Lung (tissue), 11 donors: ENCODE measurements at regions not wholly inside any gene's neighbourhood (a gene's known extent, or its start where the extent isn't known, plus 50 kb on each side); places are given as distances from the start of the nearest gene placed in this dataset.

Experiments
- ATAC-seq: fragments of 200-7000 bp; cut with Tn5 transposase; one replicate; pipeline ENCODE4 v1.9.1; 2020; ENCODE audit warnings: moderate number of reproducible peaks; ENCODE audit not compliant: insufficient read depth, low FRiP score
- DNase-seq, 3 donors: peaks; one replicate each; pipeline ENCODE4 v3.0.0-alpha.2; 2013 to 2017
- H3K27ac ChIP-seq, 2 donors: one replicate each; pipeline ENCODE4 v1.5.1; 2013; ENCODE audit warnings: mild to moderate bottlenecking in 2 of 2, moderate library complexity in 2 of 2, control low read depth in 1 of 2, inconsistent platforms in 1 of 2, low read depth in 1 of 2, low read length in 1 of 2
- H3K27me3 ChIP-seq, 3 donors: one replicate each; pipeline ENCODE4 v1.5.1; 2013; ENCODE audit warnings: low read length in 2 of 3; ENCODE audit not compliant: control insufficient read depth in 3 of 3, insufficient read depth in 3 of 3
- H3K36me3 ChIP-seq, 4 donors: one replicate each; pipeline ENCODE4 v1.5.1; 2013; ENCODE audit warnings: low read length in 4 of 4, mild to moderate bottlenecking in 1 of 4, moderate library complexity in 1 of 4; ENCODE audit not compliant: control insufficient read depth in 4 of 4, insufficient read depth in 4 of 4
- H3K4me1 ChIP-seq, 5 donors: one replicate each; pipeline ENCODE4 v1.5.1; 2013; ENCODE audit warnings: low read length in 5 of 5, mild to moderate bottlenecking in 2 of 5, moderate library complexity in 1 of 5; ENCODE audit not compliant: control insufficient read depth in 5 of 5, insufficient read depth in 5 of 5
- H3K4me3 ChIP-seq: one replicate; pipeline ENCODE4 v1.5.1; 2013; ENCODE audit warnings: mild to moderate bottlenecking, control low read depth, moderate library complexity
- H3K9ac ChIP-seq, 2 donors: one replicate each; pipeline ENCODE4 v1.5.1; 2013; ENCODE audit warnings: low read length in 2 of 2, control low read depth in 1 of 2; ENCODE audit not compliant: insufficient read depth in 1 of 2
- H3K9me3 ChIP-seq, 4 donors: one replicate each; pipeline ENCODE4 v1.5.1; 2013; ENCODE audit warnings: low read length in 3 of 4, mild to moderate bottlenecking in 1 of 4, moderate library complexity in 1 of 4; ENCODE audit not compliant: control insufficient read depth in 4 of 4, insufficient read depth in 3 of 4
- WGBS, 2 donors: extraction: QIAGEN DNeasy Blood & Tissue Kit; methylation state at CpG; one replicate each; pipeline ENCODE4 v1.1.7; 2013; 5-methylcytosine and 5-hydroxymethylcytosine counted together
- TF ChIP-seq, protein P1 (sequence below): IDR thresholded peaks from 2 replicates; pipeline ENCODE4 v1.5.1; 2012; ENCODE audit warnings: mild to moderate bottlenecking; ENCODE audit errors: control extremely low read depth, extremely low read depth
- donor health status: control.
- donor health status: control.
- donor health status: Bipolar disorder and iron deficiency.
- donor health status: healthy.
- donor health status: DM: yes; HTN: yes; CAD: no.

DNA sequence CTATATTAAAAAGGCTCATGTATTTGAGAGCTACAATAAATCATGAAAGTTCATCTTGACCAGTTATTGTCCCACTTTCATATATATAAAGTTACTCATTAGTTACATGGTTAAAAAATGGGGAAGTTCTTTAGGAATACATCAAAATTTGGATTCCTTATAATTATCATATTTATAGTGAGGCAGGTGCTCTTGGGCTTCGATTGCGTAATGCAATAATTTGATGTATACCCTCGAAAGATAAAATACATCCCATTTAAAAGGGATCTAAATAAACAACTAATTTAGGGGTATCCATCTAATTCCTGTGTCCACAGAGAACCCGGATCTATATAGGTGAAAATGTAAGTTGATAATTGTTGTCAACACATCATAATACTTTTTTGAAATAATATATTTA lies 444.6 kb downstream of the RIT2 start:
- no peak overlapping the region for H3K9ac ChIP-seq
- no peak for ATAC-seq
- TF ChIP-seq, protein P1, sequence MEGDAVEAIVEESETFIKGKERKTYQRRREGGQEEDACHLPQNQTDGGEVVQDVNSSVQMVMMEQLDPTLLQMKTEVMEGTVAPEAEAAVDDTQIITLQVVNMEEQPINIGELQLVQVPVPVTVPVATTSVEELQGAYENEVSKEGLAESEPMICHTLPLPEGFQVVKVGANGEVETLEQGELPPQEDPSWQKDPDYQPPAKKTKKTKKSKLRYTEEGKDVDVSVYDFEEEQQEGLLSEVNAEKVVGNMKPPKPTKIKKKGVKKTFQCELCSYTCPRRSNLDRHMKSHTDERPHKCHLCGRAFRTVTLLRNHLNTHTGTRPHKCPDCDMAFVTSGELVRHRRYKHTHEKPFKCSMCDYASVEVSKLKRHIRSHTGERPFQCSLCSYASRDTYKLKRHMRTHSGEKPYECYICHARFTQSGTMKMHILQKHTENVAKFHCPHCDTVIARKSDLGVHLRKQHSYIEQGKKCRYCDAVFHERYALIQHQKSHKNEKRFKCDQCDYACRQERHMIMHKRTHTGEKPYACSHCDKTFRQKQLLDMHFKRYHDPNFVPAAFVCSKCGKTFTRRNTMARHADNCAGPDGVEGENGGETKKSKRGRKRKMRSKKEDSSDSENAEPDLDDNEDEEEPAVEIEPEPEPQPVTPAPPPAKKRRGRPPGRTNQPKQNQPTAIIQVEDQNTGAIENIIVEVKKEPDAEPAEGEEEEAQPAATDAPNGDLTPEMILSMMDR = no peak

DNA sequence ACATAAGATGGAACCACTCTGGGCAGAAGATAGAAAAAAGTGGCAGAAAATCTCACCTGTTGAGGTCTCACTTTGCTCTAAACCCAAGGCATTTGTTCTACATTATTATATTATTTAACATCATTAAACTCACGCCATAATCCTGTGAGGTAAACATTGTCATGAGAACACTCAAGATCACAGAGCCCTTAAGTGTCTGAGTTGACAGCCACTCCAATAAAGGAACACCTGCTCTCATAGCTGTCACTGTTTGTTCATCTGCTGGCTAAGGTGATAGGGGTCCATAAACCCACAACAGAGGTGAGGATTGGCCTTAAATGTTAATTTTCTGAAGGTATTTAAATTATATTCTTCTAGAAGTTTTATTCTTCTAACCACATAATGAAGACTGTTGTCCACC lies 439.7 kb downstream of the RIT2 start:
- no peak for DNase-seq
- Histone ChIP-seq H3K9me3 (no peaks in the 10 kb centered on the region), H3K27me3 (no peaks in the 10 kb centered on the region), H3K9ac (no peak overlapping the region), H3K4me3 (no peak overlapping the region), H3K4me1 (no peaks in the 10 kb centered on the region), H3K27ac (no peak overlapping the region), H3K36me3 (no peaks in the 10 kb centered on the region)
- 71 to 97% methylated on average over 1 of the region's 1 CpG for WGBS, 2 donors
- TF ChIP-seq, protein P1 = no peak
- no peak for ATAC-seq

More for the DNA sequence above, 444.6 kb downstream of the RIT2 start:
- Histone ChIP-seq H3K36me3 (no peaks in the 10 kb centered on the region), H3K27ac (no peak overlapping the region), H3K4me1 (no peaks in the 10 kb centered on the region), H3K9me3 (no peaks in the 10 kb centered on the region), H3K4me3 (no peak overlapping the region), H3K27me3 (no peaks in the 10 kb centered on the region)
- 86 to 93% methylated on average over 4 of the region's 4 CpGs for WGBS, 2 donors
- DNase-seq = no peak

DNA sequence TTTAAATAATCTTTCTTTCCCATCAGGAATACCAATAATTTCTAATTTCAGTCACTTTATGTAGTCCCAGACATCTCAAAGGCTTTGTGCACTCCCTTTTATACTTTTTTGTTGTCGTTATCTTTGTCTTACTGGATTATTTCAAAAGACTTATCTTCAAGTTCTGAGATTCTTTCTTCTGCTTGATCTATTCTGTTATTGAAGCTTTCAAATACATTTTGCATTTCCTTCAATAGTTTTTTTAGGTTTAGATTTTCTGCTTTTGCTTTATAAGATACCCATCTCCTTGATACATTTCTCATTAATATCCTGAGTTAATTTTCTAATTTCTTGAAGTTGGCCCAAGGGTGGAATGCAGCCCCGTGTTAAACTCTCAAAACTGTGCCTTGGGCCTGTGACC lies 432.4 kb downstream of the RIT2 start:
- ATAC-seq = no peak
- WGBS, 2 donors = 79 to 94% methylated on average over 2 of the region's 2 CpGs
- H3K27ac ChIP-seq = no peak overlapping the region
- H3K27me3 ChIP-seq = no peaks in the 10 kb centered on the region
- TF ChIP-seq, protein P1 = no peak
- DNase-seq = no peak
- no peak overlapping the region for H3K4me3 ChIP-seq
- H3K9ac ChIP-seq = no peak overlapping the region
- H3K36me3 ChIP-seq = no peaks in the 10 kb centered on the region
- peaks cover 0 to 8% (median 2%) of the 10 kb centered on the region in 4 donors for H3K9me3 ChIP-seq
- no peaks in the 10 kb centered on the region for H3K4me1 ChIP-seq

DNA sequence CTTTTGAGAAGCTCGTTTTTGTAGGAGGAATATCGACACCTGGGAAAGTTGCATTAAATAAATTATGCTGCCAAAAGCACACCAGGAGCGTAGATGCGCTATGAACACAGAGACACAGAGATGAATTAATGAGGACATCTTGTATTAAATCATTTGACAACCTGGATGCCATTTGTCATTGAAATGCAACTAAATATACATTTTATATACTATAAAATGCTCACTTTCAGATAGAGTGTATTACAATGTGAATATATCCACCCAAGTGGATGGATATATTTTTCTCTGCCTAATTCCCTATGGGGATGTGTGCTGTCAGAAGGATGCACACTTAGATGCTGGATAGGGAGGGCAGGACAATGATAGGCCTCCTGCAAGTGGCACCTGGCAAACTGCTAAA lies 426.2 kb downstream of the RIT2 start:
- no peaks in the 10 kb centered on the region for H3K27me3 ChIP-seq

More for the DNA sequence above, 426.2 kb downstream of the RIT2 start:
- no peaks in the 10 kb centered on the region for H3K36me3 ChIP-seq
- DNase-seq = no peak
- no peaks in the 10 kb centered on the region for H3K4me1 ChIP-seq
- no peak for ATAC-seq
- WGBS, 2 donors = 87 to 92% methylated on average over 4 of the region's 4 CpGs
- H3K9ac ChIP-seq = no peak overlapping the region
- no peaks in the 10 kb centered on the region for H3K9me3 ChIP-seq
- TF ChIP-seq, protein P1 = no peak
- H3K4me3 ChIP-seq = no peak overlapping the region
- no peak overlapping the region for H3K27ac ChIP-seq
